NOMO-1 (cell line): ENCODE measurements at regions not wholly inside any gene's neighbourhood (a gene's known extent, or its start where the extent isn't known, plus 50 kb on each side); places are given as distances from the start of the nearest gene placed in this dataset.
"Not testable (repeated sequence)": the region's sequence is repeated elsewhere in the genome, so short reads cannot be mapped to it uniquely, and the experiment has no call there.

Source experiments
- DNase-seq, 2 experiments: peaks; one replicate each; lab custom pipeline; 2025; ENCODE audit not compliant: unreplicated experiment in 2 of 2; lab: John Stamatoyannopoulos, UW

DNA sequence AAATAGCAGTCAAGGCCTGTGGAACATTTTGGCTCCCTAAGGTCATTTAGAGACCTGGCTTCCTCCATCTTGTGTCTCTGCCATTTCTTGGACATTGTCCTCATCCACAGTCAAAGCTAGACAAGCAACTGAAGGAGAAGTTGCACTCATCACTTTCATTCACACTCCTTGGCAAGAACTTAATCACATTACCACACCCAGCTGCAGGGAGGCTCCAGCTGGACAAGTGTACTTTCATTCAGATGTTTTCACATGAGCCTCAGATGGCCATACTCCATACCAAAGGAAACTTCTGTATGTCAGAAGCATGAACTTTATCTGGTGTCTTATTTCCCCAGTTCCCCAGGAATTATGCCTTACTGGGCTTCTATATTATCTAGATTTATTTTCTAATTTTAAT lies 537.4 kb downstream of the TMEM135 start:
- DNase-seq: no peak

GRCh38 chr11:87574193-87574592 lies 536.5 kb downstream of the TMEM135 start:
- DNase-seq: no peak

DNA sequence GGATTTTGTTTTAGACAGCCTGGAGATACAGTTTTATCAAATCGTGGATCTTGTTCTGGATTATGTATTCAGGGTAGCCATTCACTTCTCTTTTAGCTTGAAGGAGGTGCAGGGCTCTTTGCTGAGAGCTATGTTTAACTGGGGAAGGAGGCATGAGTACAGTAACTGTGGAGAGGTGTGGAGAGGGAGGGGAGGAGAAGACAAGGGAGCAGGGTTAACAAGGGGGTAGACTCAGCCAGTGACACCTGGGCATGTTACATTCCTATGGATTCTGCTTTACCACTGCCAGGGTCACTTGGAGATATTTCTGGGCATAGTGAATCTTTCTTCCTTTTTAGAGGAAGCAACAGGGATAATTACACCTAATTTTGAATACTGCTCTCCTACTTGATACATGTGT lies 536.0 kb downstream of the TMEM135 start:
- no peak for DNase-seq

- no peak for DNase-seq
Observed at GRCh38 chr11:87572881-87573280, 535.1 kb downstream of the TMEM135 start.

DNA sequence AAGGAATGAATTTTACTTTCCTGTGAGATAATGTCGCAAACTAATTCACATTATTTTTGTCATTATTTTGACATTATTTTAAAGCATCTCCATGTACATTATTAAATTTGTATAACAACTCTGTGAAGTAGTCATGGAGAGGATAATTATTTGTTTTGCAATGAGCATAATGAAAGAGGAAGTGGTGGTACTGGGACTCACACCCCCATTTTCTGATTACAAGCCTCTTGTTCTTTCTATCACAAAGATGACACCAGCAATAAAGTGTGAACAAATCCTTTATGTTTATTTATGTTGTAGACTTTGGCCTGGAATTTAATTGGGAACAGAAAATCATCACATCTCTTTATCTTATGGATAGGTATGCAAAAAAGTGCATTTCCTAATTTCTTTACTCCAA lies 522.6 kb downstream of the TMEM135 start:
- peak in 1 of 2 experiments; percentile 54 for DNase-seq

DNA sequence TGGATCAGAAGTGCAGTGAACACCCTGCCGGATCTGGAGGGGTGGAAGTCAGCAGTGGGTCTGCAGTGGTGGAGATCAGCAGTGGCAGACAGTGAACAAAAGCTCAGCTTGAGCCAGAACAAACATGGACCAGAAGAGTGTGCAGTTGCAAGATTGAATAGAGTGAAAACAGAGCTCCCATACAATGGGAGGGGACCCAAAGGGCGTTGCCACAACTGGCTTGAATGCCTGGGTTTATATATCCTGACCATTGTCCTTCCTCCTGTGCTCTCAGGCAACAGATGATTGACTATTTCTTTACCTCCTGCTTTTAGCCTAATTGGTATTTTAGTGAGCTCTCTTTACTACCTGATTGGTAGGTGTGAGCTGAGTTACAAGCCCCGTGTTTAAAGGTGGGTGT lies 522.1 kb downstream of the TMEM135 start:
- not testable (repeated sequence) for DNase-seq

GRCh38 chr11:87555101-87555500 lies 517.4 kb downstream of the TMEM135 start:
- no peak for DNase-seq

- no peak for DNase-seq
Observed at GRCh38 chr11:87548797-87549196, 511.1 kb downstream of the TMEM135 start.

DNA sequence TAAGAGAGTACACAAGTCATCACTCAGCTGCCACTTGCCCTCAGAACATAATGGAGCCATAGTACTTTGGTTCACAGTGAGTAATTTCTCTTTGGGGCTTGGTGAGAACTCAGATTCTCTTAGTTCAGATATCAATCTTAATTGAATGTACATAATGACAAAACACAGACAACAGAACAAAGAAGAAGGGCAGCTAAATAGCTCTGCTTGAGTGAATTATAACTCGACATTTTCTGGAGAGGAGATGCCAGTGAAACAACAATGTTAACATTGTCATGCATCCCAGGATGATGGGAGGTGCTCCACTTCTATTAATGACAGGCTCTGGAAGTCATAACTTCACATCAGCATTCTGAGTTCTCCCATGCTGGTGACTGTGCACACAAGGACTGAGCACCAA lies 508.1 kb downstream of the TMEM135 start:
- no peak for DNase-seq

DNA sequence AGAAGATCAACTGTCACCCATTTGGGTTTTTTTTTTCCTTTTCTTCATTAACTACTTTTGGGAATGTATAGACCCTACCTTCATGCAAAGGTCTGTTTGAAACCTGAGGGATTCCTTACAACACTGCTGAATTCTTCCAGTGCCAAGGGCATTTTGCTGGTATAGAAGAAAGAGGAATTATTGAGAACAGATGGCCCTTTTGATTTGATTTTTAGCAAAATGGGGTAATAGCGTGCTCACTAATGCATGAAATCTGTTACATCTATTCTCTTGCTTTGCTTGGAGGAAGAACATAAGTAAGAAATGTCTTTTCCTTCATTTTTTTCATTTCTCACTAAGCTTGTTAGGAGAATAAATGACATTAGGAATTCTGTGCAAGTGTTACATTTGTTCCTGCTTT lies 501.9 kb downstream of the TMEM135 start:
- no peak for DNase-seq

DNA sequence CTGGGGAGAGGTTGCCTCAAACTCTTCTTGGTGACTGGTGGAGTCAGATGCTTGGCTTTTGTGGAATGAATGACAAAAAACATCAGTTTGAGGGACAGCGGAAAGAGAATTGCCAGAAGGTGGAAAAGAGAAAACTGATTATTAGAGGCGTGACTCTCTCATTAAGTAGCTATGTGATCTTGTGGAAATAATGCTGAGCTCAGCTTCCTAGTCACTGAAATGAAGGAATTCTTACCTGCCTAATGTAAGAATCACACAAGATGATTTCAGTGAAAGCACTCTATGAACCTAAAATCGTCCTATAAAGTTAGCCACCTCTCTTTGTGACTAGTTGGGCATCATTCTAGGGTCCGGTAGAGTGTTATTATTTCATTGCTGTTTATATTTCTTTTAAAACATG lies 498.8 kb downstream of the TMEM135 start:
- DNase-seq: no peak

GRCh38 chr11:87536016-87536415 lies 498.3 kb downstream of the TMEM135 start:
- no peak for DNase-seq

DNA sequence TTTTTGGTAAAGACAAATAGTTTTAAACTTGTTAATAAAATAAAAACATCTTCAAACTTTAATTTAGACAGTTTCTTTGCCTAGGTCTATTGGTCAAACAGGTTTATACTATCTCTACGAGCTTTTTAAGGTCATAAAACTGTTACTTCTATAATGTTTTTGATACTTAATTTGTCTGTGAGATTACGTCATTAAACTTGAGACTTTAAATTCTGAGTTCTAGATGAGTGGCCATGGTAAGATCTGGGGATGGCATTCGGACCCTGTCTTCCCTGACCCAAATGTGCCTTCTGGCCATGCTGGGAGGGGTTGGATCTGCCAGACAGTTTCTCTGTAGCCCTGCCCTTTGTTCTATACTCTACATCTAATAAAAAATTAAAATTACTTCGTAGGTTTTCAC lies 497.8 kb downstream of the TMEM135 start:
- no peak for DNase-seq

- DNase-seq: not testable (repeated sequence)
Observed at GRCh38 chr11:87531835-87532234, 494.1 kb downstream of the TMEM135 start.

GRCh38 chr11:87529486-87529885 lies 491.8 kb downstream of the TMEM135 start:
- no peak for DNase-seq

DNA sequence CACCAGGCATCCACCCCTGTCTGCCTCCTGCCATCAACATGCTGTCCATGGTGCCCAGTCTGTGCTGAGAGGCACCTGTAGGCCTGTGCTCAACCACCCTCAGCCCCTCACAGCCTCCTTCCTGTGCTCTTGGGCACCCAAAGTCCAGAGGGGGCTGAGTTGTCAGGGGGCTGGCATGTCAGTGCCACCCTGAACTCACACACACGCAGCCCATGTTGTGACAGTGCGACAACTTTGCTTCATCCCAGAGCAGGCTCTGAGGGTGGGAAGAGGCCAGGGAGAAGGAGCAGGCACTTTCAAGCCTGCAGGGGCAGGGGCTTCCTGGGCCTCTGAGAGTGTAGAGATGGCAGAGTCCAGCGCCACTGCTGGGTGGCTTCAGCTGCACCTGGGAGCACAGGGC lies 491.0 kb downstream of the TMEM135 start:
- no peak for DNase-seq

DNA sequence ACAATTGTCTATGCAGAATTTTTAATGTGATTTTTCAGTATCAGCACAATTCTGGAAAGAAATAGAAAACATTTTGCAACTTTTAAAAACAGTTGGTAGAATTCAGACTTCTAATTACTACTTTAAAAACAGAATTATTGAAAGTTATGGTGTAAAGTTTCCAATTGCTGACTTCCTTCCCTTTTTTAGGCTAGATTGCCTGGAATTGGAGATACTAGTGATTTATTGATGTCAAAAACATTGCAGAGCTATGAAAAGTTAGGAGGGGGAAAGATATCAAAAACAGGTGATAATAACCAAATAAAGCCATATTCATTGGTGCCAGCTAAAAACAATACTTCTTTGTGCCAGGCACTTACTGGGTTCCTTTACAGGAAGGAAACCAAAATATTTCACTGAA lies 485.5 kb downstream of the TMEM135 start:
- peak in 1 of 2 experiments; percentile 7 for DNase-seq

- no peak for DNase-seq
Observed at GRCh38 chr11:87518266-87518665, 480.5 kb downstream of the TMEM135 start.

GRCh38 chr11:87517351-87517750 lies 479.6 kb downstream of the TMEM135 start:
- DNase-seq: no peak

GRCh38 chr11:87507722-87508121 lies 470.0 kb downstream of the TMEM135 start:
- DNase-seq: not testable (repeated sequence)

GRCh38 chr11:87506946-87507345 lies 469.2 kb downstream of the TMEM135 start:
- DNase-seq: not testable (repeated sequence)

DNA sequence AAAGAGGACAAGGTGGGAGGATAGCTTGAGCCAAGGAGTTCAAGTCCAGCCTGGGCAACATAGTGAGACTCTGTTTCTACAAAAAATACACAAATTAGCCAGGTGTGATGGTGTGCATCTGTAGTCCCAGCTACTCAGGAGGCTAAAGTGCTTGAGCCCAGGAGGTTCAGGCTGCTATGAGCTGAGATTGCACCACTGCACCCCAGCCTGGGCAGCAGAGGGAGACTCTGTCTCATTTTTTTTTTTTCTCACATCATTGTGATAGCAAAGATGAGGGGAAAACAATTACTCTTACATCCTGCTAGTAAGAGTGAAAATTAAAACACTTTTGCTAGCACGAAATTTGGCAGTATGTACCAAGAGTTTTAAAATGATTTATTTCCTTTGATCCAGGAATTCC lies 463.7 kb downstream of the TMEM135 start:
- no peak for DNase-seq

GRCh38 chr11:87494936-87495335 lies 457.2 kb downstream of the TMEM135 start:
- not testable (repeated sequence) for DNase-seq

DNA sequence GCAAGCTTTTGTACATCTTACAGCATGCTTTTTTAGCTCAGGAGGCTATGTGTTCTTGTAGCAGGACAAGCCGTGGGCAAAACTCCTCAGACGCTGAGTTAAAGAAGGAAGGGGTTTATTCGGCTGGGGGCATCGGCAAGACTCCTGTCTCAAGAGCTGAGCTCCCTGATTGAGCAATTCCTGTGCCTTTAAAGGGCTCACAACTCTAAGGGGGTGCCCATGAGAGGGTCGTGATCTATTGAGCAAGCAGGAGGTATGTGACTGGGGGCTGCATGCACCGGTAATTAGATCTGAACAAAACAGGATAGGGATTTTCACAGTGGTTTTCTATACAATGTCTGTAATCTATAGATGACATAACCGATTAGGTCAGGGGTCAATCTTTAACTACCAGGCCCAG lies 456.3 kb downstream of the TMEM135 start:
- not testable (repeated sequence) for DNase-seq
